Pancreas (tissue), 10 donors: ENCODE measurements at regions not wholly inside any gene's neighbourhood (a gene's known extent, or its start where the extent isn't known, plus 50 kb on each side); places are given as distances from the start of the nearest gene placed in this dataset.
A peak's percentile ranks its signal among the peaks of the same experiment; 100 is the strongest.

Experiments
- ATAC-seq, 4 donors: fragments of 200-7000 bp; cut with Tn5 transposase; one replicate each; pipeline versions ENCODE4 v1.8.0 to v1.9.1; 2020; ENCODE audit warnings: mild to moderate bottlenecking in 4 of 4, moderate library complexity in 4 of 4
- DNase-seq, 6 donors: peaks; one replicate each; pipeline ENCODE4 v3.0.0-alpha.2; 2020
- FAIRE-seq: peaks from 2 replicates; lab custom pipeline; 2012; peaks lifted over from hg19 to GRCh38; lab: Jason Lieb, UNC
- H3K27ac ChIP-seq, 4 donors: fragments of 200-600 bp; sonication (generic); 1 replicate in 3 of 4; 2 replicates in 1 of 4; pipeline versions ENCODE4 v1.5.0 to v1.8.0; 2020
- H3K27me3 ChIP-seq, 4 donors: fragments of 200-600 bp; one replicate each; pipeline ENCODE4 v1.8.0; 2021
- H3K36me3 ChIP-seq, 3 donors: fragments of 200-600 bp; sonication (generic) in 1 of 3; one replicate each; pipeline versions ENCODE4 v1.5.0 to v1.8.0; 2020 to 2021
- H3K4me1 ChIP-seq, 3 donors: fragments of 200-600 bp; one replicate each; pipeline ENCODE4 v1.8.0; 2021
- H3K4me3 ChIP-seq, 4 donors: fragments of 200-600 bp; sonication (generic) in 2 of 4; one replicate each; pipeline versions ENCODE4 v1.5.0 to v1.8.0; 2020 to 2021
- H3K9me3 ChIP-seq, 4 donors: fragments of 200-600 bp; one replicate each; pipeline ENCODE4 v1.8.0; 2021
- CTCF ChIP-seq, 4 donors: fragments of 200-600 bp; sonication (generic) in 3 of 4; IDR thresholded peaks; one replicate each; pipeline versions ENCODE4 v1.5.0 to v1.8.0; 2021; ENCODE audit warnings: antibody characterized with exemption in 4 of 4
- whole genome bisulfite sequencing, 2 donors: extraction: QIAGEN DNeasy Blood & Tissue Kit; methylation state at CpG; one replicate each; pipeline ENCODE4 v1.1.7; 2013; 5-methylcytosine and 5-hydroxymethylcytosine counted together
- intact Hi-C, 3 donors: fragments of 100-400 bp; cut with DNase I; formaldehyde crosslinking; loops; one replicate each; pipeline versions ENCODE4 v1.11.1 to v1.14.2; 2022
- donor health status: healthy with polysubstance abuse.
- donor health status: DM: no; HTN: no; CAD: no; lungs with moderate emphysema.
- donor health status: DM: no; HTN: no; CAD: no.
- donor health status: control.
- donor health status: control.
- donor health status: Bipolar disorder and iron deficiency.
- donor health status: DM: yes; HTN: yes; CAD: no.
- donor health status: DM: no; HTN: no; CAD: no.
- donor health status: DM: no; HTN: no; CAD: no.
- donor health status: DM: yes; HTN: yes; CAD: no.

- H3K36me3 ChIP-seq: no peaks in the 10 kb centered on the region
- H3K4me1 ChIP-seq: no peaks in the 10 kb centered on the region
- ATAC-seq (no peak), FAIRE-seq (no peak), DNase-seq (no peak)
- no peaks in the 10 kb centered on the region for H3K9me3 ChIP-seq
- no peak overlapping the region for H3K4me3 ChIP-seq
- H3K27me3 ChIP-seq: no peaks in the 10 kb centered on the region
- no peak for TF ChIP-seq CTCF (IDR thresholded peaks at IDR 0.05)
- no peak overlapping the region for H3K27ac ChIP-seq
- WGBS, 2 donors: 29 to 43% methylated on average over 1 of the region's 1 CpG
- intact Hi-C loops: no loop called here
Observed at GRCh38 chr6:49328051-49328744, 134.9 kb downstream of the MMUT start.

- no peaks in the 10 kb centered on the region for H3K36me3 ChIP-seq
- no peak overlapping the region for H3K4me3 ChIP-seq
- no peaks in the 10 kb centered on the region for H3K4me1 ChIP-seq
- no peak for TF ChIP-seq CTCF (IDR thresholded peaks at IDR 0.05)
- DNase-seq (no peak), FAIRE-seq (no peak), ATAC-seq (no peak)
- 93 to 96% methylated on average over 2 of the region's 2 CpGs for WGBS, 2 donors
- no peak overlapping the region for H3K27ac ChIP-seq
- no peaks in the 10 kb centered on the region for H3K27me3 ChIP-seq
- intact Hi-C loops: no loop called here
- no peaks in the 10 kb centered on the region for H3K9me3 ChIP-seq
Observed at GRCh38 chr6:49327571-49327970, 135.5 kb downstream of the MMUT start.

GRCh38 chr6:49327005-49327404 lies 136.0 kb downstream of the MMUT start:
- ATAC-seq: no peak

GRCh38 chr6:49326347-49326746 lies 136.7 kb downstream of the MMUT start:
- peak in 1 of 4 donors; percentile 44 for ATAC-seq
- no peak for FAIRE-seq
- no peak for TF ChIP-seq CTCF (IDR thresholded peaks at IDR 0.05)
- H3K36me3 ChIP-seq: no peaks in the 10 kb centered on the region
- no peaks in the 10 kb centered on the region for H3K4me1 ChIP-seq
- H3K4me3 ChIP-seq: no peak overlapping the region
- no peaks in the 10 kb centered on the region for H3K9me3 ChIP-seq
- intact Hi-C loops: no loop called here
- H3K27me3 ChIP-seq: no peaks in the 10 kb centered on the region
- H3K27ac ChIP-seq: no peak overlapping the region
- WGBS, 2 donors: 5 to 6% methylated on average over 2 of the region's 2 CpGs
- DNase-seq: no peak

More at GRCh38 chr6:49327005-49327404, 136.0 kb downstream of the MMUT start:
- Histone ChIP-seq H3K27me3 (no peaks in the 10 kb centered on the region), H3K27ac (no peak overlapping the region), H3K9me3 (no peaks in the 10 kb centered on the region), H3K4me3 (no peak overlapping the region), H3K36me3 (no peaks in the 10 kb centered on the region), H3K4me1 (no peaks in the 10 kb centered on the region)
- WGBS, 2 donors: 97% methylated on average over 1 of the region's 1 CpG
- intact Hi-C loops: no loop called here
- FAIRE-seq (no peak), DNase-seq (no peak)
- no peak for TF ChIP-seq CTCF (IDR thresholded peaks at IDR 0.05)

- no peaks in the 10 kb centered on the region for H3K36me3 ChIP-seq
- FAIRE-seq (no peak), ATAC-seq (no peak), DNase-seq (no peak)
- H3K27ac ChIP-seq: no peak overlapping the region
- intact Hi-C loops: no loop called here
- no peaks in the 10 kb centered on the region for H3K4me1 ChIP-seq
- H3K9me3 ChIP-seq: no peaks in the 10 kb centered on the region
- H3K27me3 ChIP-seq: no peaks in the 10 kb centered on the region
- 62 to 69% methylated on average over 1 of the region's 1 CpG for WGBS, 2 donors
- H3K4me3 ChIP-seq: no peak overlapping the region
- TF ChIP-seq CTCF (IDR thresholded peaks at IDR 0.05): no peak
Observed at GRCh38 chr6:49325891-49326290, 137.2 kb downstream of the MMUT start.
